Activated CD8-positive, alpha-beta memory T cell treated with anti-CD3 and anti-CD28 coated beads for 48 hours (primary cell): ENCODE measurements at regions not wholly inside any gene's neighbourhood (a gene's known extent, or its start where the extent isn't known, plus 50 kb on each side); places are given as distances from the start of the nearest gene placed in this dataset.

Source experiments
- DNase-seq, 3 experiments: peaks; one replicate each; pipeline ENCODE4 v3.0.0-alpha.2; 2020; ENCODE audit warnings: low read depth in 2 of 3, low spot score in 2 of 3

DNA sequence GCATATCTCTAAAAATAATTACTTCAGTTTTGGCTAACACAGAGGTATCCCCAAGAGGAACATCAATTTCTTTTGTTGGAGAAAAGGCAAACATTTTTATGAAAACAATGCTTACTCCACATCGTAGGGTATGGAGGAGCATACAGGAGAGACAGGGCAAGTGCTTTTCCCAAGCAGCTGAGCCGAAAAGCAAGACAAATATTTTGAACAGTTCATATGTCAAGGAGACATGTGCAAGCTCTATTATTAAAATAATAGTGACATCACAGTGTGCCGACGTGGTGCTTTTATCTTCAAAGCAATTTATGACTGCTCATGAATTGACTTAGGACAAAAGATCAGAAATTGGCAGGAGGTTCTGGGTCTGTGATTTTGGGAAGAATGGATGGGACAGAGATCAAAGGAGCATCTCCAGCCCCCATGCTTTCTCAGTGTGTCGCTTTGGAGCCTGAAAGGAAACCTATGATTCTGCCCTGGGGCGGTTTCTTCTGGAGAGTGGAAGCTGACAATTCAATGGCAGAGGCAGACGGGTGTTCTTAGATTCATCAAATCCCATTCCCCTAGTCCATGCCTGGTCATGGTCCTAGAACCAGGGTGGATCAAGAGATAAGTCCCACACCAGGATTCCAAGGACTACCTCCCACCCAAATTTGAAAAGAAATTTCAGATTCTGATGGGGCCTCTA, 97.1 kb downstream of the JCAD start:
- DNase-seq: no peak

GRCh38 chr10:29961351-29961750, 98.0 kb downstream of the JCAD start:
- no peak for DNase-seq

- DNase-seq: no peak
These were observed 99.1 kb downstream of the JCAD start for GRCh38 chr10:29960261-29960660.

DNA sequence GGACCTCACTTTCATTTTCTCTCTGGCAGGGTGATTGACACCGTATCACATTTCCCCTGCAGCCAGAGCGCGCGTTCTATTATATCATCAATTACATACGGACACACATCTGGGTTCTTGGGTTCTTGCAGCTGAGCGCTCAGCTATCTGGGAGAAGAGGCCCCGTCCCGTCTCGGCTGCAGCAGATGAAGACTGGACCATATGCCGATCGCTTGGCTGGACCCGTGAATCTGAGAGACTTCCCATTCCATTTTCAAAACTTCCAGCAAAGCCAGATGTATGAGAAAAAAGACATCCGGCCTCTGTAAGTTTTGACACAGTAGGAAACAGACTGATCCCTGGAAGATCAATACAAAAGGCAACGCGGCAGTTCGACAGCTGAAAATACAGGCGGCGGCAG, 99.8 kb downstream of the JCAD start:
- no peak for DNase-seq

- no peak for DNase-seq
These were observed 100.9 kb downstream of the JCAD start for GRCh38 chr10:29958440-29958839.

GRCh38 chr10:29957907-29958331, 101.5 kb downstream of the JCAD start:
- no peak for DNase-seq

GRCh38 chr10:29957236-29957635, 102.2 kb downstream of the JCAD start:
- no peak for DNase-seq

GRCh38 chr10:29956335-29956924, 103.0 kb downstream of the JCAD start:
- no peak for DNase-seq

GRCh38 chr10:29955329-29955935, 104.0 kb downstream of the JCAD start:
- no peak for DNase-seq

DNA sequence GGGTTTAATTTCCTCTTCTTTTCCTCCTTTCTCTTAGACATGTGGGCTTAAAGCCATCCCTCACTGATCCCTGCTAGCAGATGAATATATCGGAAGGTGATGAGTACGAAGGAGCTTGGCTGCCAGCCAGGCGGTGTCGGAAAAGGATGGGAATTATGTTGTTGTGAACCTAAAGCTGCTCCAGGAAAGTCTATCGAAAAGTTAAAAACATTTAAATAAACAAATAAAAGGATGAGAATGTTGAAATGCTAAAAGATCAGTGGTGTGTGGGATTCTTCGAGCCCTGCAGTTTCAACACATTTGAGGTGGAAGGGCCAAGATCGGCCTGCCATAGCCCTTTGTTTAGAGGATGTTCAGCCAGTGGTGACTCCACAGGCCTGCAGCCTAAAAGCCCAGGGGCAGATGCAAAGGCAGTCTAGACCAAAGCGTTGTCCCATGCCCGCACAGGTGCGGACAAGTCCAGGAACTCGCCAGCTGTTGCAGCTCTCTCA, 107.9 kb downstream of the JCAD start:
- DNase-seq: no peak

- DNase-seq: no peak
These were observed 109.0 kb downstream of the JCAD start for GRCh38 chr10:29950391-29950790.

GRCh38 chr10:29949411-29950011, 109.9 kb downstream of the JCAD start:
- no peak for DNase-seq

DNA sequence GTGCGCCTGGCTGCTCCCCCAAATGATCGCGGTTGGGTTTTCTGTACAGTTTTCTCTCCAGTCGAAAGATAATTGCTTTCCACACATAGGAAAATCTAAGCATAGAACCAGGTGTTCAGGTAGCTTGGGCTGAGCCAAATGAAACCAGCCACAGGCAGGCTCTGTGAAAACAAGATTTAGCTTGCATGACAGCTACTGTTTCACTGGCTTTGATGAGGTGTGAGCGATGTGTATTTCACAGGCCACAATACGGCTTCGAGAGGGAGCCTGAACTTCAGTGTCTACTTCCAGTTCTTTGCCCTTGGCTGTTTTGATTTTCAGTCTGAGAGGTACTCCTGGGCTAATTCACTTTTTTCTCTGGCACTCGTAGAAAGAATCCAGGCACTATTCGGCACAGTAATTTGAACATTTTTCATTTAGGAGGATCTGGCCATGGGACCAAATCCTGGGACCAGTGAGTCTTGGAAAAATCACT, 110.5 kb downstream of the JCAD start:
- DNase-seq: no peak

DNA sequence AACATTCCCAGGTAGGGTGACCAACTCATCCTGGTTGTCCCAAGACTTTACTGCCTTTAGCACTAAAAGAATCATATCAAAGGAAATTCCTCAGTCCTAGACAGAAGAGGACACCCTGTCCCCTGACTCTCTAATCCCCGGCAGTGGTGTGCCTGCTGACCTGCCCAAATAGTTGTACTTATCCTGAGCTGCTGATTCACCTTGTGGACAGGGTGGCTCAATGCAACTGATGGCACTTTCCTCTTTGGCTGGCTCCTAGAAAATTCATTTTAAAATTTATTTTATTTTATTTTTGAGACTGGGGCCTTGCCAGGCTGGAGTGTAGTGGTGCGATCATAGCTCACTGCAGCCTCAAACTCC, 111.7 kb downstream of the JCAD start:
- no peak for DNase-seq

GRCh38 chr10:29946953-29947700, 112.3 kb downstream of the JCAD start:
- no peak for DNase-seq

DNA sequence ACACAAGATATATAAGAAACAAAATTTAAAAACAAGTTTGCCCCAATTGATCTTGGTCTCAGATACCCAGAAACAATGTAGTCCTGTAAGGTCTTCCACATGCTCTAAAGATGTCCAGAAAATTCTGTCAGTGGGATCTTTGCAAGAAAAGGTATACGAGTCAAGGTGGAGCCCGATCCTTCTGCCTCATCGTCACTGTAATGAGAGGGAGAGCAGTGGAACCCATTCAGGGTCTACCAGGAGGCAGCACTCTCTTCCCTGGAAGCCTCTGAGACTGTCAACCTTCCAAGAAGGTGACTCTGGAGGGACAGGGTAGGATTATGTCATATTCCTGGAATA, 112.8 kb downstream of the JCAD start:
- DNase-seq: no peak

DNA sequence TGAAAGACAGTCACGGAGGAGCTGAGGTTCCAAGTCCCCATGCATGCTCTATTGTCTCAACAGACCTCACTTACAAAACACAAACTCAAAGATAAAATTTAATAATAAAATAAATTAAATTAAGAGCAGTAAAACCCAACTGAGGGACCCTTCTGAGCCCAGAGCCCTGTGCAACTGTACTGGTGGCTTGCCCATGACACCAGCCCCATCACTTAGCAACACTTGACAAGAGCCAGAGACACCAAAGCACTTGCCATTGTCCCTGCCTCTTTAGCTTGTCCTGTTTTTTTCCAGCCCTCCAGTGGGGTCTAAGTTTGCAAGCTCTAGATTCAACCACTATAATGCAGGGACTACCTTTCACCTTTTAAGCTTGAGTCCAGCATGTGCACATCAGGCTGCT, 117.9 kb downstream of the JCAD start:
- DNase-seq: no peak

DNA sequence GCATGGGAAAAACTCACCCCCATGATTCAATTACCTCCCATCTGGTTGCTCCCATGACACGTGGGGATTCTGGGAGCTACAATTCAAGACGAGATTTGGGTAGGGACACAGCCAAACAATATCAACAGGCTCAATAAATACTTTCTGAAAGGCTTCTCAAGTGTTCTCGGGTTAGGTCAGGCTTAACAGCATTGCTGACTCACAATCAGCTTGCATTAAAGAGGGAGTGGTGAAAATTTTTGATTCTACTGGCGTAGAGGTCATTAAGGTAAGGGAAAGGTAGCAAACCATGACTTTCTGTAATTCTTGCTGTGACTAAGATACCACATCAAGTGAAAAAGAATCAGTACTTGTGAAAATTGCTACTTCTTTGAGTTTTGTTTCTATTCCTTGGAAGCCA, 126.4 kb downstream of the JCAD start:
- DNase-seq: no peak

- DNase-seq: no peak
These were observed 127.6 kb downstream of the JCAD start for GRCh38 chr10:29931833-29932232.

DNA sequence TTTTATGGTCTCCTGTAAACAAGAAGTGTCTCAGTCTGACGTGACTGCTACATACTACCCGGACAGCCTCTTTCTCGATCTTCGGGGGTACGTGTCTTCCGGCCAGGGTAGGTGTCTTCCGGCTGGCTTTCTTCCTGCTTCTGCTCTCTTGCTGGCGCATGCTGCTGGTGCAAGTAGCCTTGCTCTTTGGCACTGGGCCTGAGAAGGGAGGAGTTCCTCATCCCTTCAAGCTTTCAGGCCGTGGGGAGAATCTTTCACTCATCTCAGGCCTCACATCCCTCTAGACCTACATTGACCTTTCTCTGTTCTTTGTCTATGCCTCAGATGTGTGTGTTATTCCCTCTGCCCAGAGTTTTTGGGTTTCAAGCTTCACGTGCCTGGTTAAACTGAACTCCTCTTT, 130.4 kb downstream of the JCAD start:
- DNase-seq: no peak

DNA sequence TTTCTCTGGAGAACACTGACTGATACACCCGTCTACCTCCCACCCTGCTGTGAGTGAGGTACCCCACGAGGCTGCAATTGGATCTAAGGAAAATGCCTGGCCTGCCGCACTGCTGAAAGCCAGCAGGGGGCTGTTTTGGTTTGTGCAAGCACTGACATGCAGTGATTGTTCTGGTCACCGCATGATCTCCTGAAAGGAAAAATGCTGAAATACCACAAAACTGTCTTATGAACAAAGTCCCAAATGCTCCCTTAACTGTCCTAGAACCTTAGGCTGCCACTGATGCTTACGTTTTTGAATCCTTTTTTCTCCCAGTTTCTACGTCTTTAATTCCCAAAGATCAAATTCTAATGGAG, 132.7 kb downstream of the JCAD start:
- DNase-seq: no peak
